ENCODE measurements at regions not wholly inside any gene's neighbourhood (a gene's known extent, or its start where the extent isn't known, plus 50 kb on each side); places are given as distances from the start of the nearest gene placed in this dataset.
A peak's percentile ranks its signal among the peaks of the same experiment; 100 is the strongest.

GRCh38 chr3:40598962-40599361 is 74.2 kb downstream of the ZNF621 start:
- no peaks in the 10 kb centered on the region for H3K79me2 ChIP-seq (ENCODE audit: control insufficient read depth, insufficient read depth, low read length)
- H3K27ac ChIP-seq (ENCODE audit: insufficient read depth, low read length) = no peak overlapping the region
- DNase-seq (ENCODE audit: low read depth in 2 of 2) = no peak
- no peaks in the 10 kb centered on the region for H3K27me3 ChIP-seq (ENCODE audit: control insufficient read depth, insufficient read depth, low read length)
- no peaks in the 10 kb centered on the region for H3K9me3 ChIP-seq (ENCODE audit: control insufficient read depth, insufficient read depth, low read depth, low read length)
- no peak overlapping the region for H3K4me2 ChIP-seq (ENCODE audit: extremely low read depth, insufficient read depth, low read length)
- no peak for TF ChIP-seq EZH2 (IDR thresholded peaks at IDR 0.05; ENCODE audit: low read length, missing control alignments)
- no peaks in the 10 kb centered on the region for H4K20me1 ChIP-seq (ENCODE audit: control insufficient read depth, extremely low read depth, insufficient read depth, low read length)
- no peaks in the 10 kb centered on the region for H3K36me3 ChIP-seq (ENCODE audit: control insufficient read depth, insufficient read depth, low read length)
- H2AFZ ChIP-seq (ENCODE audit: low read length) = no peak overlapping the region
- no peaks in the 10 kb centered on the region for H3K4me1 ChIP-seq (ENCODE audit: control insufficient read depth, extremely low read depth, insufficient read depth, low read length)
- no peak overlapping the region for H3K9ac ChIP-seq (ENCODE audit: insufficient read depth, low read length)
- no peak overlapping the region for H3K4me3 ChIP-seq (replicated peaks in 1 of 4; ENCODE audit: control extremely low read depth in 1 of 4, insufficient read depth in 1 of 4, low read depth in 3 of 4, low read length in 4 of 4)

DNA sequence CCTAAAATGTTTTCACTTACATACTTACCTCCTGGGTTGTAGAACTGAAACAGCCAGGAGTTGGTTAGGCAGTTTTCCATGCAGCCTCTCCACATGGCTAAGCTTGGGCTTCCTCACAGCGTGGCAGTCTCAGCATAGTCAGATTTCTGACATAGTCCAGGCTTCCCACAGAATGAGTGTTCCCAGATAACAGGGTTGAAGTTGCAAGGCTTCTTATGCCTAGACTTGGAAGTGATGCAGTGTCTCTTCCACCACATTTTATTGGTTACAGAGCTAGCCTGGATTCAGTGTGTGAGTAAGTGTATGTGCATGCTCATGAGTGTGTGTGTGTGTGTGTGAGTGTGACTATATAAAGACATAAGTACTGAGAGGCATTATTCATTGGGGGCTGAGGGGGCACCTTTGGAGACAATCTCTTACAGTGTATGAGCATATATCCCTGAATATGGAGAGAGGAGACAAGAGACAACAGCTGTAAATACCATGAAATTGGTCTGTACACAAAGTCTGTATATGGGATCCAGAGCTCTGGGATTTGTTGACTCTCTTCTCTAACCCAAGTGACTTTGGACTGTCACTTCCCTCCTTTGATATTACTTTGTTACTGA is 78.1 kb downstream of the ZNF621 start:
- no peaks in the 10 kb centered on the region for H3K9me3 ChIP-seq (ENCODE audit: control insufficient read depth, insufficient read depth, low read depth, low read length)
- H3K27ac ChIP-seq (ENCODE audit: insufficient read depth, low read length) = no peak overlapping the region
- no peak overlapping the region for H2AFZ ChIP-seq (ENCODE audit: low read length)
- TF ChIP-seq CTCF (conservative IDR thresholded peaks at IDR 0.05 in 1 of 2, IDR thresholded peaks at IDR 0.05 in 1 of 2; ENCODE audit: low read depth in 1 of 2, low read length in 2 of 2) (no peak), EZH2 (IDR thresholded peaks at IDR 0.05; ENCODE audit: low read length, missing control alignments) (no peak)
- no peaks in the 10 kb centered on the region for H3K4me1 ChIP-seq (ENCODE audit: control insufficient read depth, extremely low read depth, insufficient read depth, low read length)
- no peaks in the 10 kb centered on the region for H4K20me1 ChIP-seq (ENCODE audit: control insufficient read depth, extremely low read depth, insufficient read depth, low read length)
- H3K36me3 ChIP-seq (ENCODE audit: control insufficient read depth, insufficient read depth, low read length) = no peaks in the 10 kb centered on the region
- H3K4me2 ChIP-seq (ENCODE audit: extremely low read depth, insufficient read depth, low read length) = no peak overlapping the region
- DNase-seq (ENCODE audit: low read depth in 2 of 2) = peak in 1 of 2 donors; percentile 32
- H3K9ac ChIP-seq (ENCODE audit: insufficient read depth, low read length) = no peak overlapping the region
- no peak overlapping the region for H3K4me3 ChIP-seq (replicated peaks in 1 of 4; ENCODE audit: control extremely low read depth in 1 of 4, insufficient read depth in 1 of 4, low read depth in 3 of 4, low read length in 4 of 4)
- H3K79me2 ChIP-seq (ENCODE audit: control insufficient read depth, insufficient read depth, low read length) = no peaks in the 10 kb centered on the region
- no peaks in the 10 kb centered on the region for H3K27me3 ChIP-seq (ENCODE audit: control insufficient read depth, insufficient read depth, low read length)

DNA sequence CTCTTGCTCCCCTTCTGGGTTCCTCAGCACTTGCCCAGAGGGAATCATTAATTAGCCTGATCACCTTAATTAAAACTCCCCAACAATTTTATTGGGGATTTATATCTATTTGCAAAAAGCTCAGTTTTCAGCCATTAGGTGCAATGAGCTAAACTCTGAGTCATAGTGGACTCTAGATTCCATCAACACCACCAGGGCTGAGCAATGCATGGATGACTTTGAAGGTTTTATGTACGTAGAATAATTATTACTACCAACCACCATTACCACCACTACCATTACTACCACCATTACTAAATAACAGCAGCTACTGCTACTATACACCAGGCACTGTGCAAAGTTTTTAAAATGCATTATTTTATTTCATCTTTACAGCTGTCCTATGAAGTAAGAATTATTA is 81.2 kb downstream of the ZNF621 start:
- no peak for DNase-seq (ENCODE audit: low read depth in 2 of 2)
- Histone ChIP-seq H2AFZ (ENCODE audit: low read length) (no peak overlapping the region), H3K4me3 (replicated peaks in 1 of 4; ENCODE audit: control extremely low read depth in 1 of 4, insufficient read depth in 1 of 4, low read depth in 3 of 4, low read length in 4 of 4) (no peak overlapping the region), H3K4me1 (ENCODE audit: control insufficient read depth, extremely low read depth, insufficient read depth, low read length) (no peaks in the 10 kb centered on the region), H3K36me3 (ENCODE audit: control insufficient read depth, insufficient read depth, low read length) (no peaks in the 10 kb centered on the region), H3K9ac (ENCODE audit: insufficient read depth, low read length) (no peak overlapping the region), H3K79me2 (ENCODE audit: control insufficient read depth, insufficient read depth, low read length) (no peaks in the 10 kb centered on the region), H3K27me3 (ENCODE audit: control insufficient read depth, insufficient read depth, low read length) (no peaks in the 10 kb centered on the region), H3K4me2 (ENCODE audit: extremely low read depth, insufficient read depth, low read length) (no peak overlapping the region), H3K27ac (ENCODE audit: insufficient read depth, low read length) (no peak overlapping the region), H4K20me1 (ENCODE audit: control insufficient read depth, extremely low read depth, insufficient read depth, low read length) (no peaks in the 10 kb centered on the region), H3K9me3 (ENCODE audit: control insufficient read depth, insufficient read depth, low read depth, low read length) (no peaks in the 10 kb centered on the region)
- no peak for TF ChIP-seq EZH2 (IDR thresholded peaks at IDR 0.05; ENCODE audit: low read length, missing control alignments)
- no peak for TF ChIP-seq CTCF (conservative IDR thresholded peaks at IDR 0.05 in 1 of 2, IDR thresholded peaks at IDR 0.05 in 1 of 2; ENCODE audit: low read depth in 1 of 2, low read length in 2 of 2)

Measured in fibroblast of lung (primary cell).